ENCODE measurements at regions not wholly inside any gene's neighbourhood (a gene's known extent, or its start where the extent isn't known, plus 50 kb on each side); places are given as distances from the start of the nearest gene placed in this dataset.

GRCh38 chr21:25191141-25191540 lies 416.1 kb downstream of the MRPL39 start (continued):
- TF ChIP-seq REST (IDR thresholded peaks at IDR 0.05; ENCODE audit: unreplicated experiment) (no peak), POLR2AphosphoS5 (IDR thresholded peaks at IDR 0.05; ENCODE audit: low read depth) (no peak), ZNF114 (CRISPR knock-in tag; IDR thresholded peaks at IDR 0.05) (no peak), ETS1 (IDR thresholded peaks at IDR 0.05) (no peak), ZNF331 (CRISPR knock-in tag; IDR thresholded peaks at IDR 0.05; ENCODE audit: low read depth) (no peak)

DNA sequence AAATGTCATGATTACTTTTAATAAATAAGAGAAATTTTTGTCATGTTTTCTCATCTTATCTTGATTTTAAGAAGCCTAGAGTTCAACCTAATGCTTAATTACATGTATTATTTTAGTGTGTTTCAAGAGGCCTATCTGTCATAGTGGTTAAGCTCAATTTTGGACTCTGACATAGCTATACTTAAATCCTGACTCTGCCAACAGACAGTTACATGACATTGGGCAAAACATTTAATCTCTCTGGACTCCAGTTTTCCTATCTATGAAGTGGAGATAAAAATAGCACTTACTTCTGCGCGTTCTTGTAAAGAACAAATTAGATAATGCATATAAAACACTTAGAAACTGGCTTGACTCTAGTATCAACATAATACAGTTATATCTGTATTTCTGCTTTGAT lies 417.8 kb downstream of the MRPL39 start:
- Mint-ChIP-seq H3K27me3 (ENCODE audit: insufficient read depth, low read depth, poor library complexity) (no peaks in the 10 kb centered on the region), H3K27ac (no peak overlapping the region), H3K9me3 (peaks cover 40% of the 10 kb centered on the region), H3K4me1 (no peaks in the 10 kb centered on the region), H3K36me3 (ENCODE audit: low read depth) (no peaks in the 10 kb centered on the region), H3K4me3 (no peak overlapping the region)
- no peak for DNase-seq (ENCODE audit: low spot score)
- Histone ChIP-seq H3F3A (replicated peaks; ENCODE audit: low read depth) (no peaks in the 10 kb centered on the region), H3K4me1 (ENCODE audit: insufficient read depth) (no peaks in the 10 kb centered on the region), H4K20me1 (replicated peaks; ENCODE audit: insufficient read depth) (no peaks in the 10 kb centered on the region), H3K27ac (ENCODE audit: low read depth) (no peak overlapping the region), H3K4me2 (no peak overlapping the region), H3K9me2 (ENCODE audit: insufficient read depth) (peaks cover 4% of the 10 kb centered on the region; the same call in 1 of the 2 replicates), H3K4me3 (no peak overlapping the region), H3K27me3 (ENCODE audit: insufficient read depth) (no peaks in the 10 kb centered on the region), H3K36me3 (ENCODE audit: insufficient read depth) (no peaks in the 10 kb centered on the region), H2AFZ (no peak overlapping the region), H3K79me2 (replicated peaks; ENCODE audit: insufficient read depth) (no peaks in the 10 kb centered on the region)
- ATAC-seq, result no peak
- TF ChIP-seq NANOG (IDR thresholded peaks at IDR 0.05; ENCODE audit: borderline replicate concordance) (no peak), ETS1 (IDR thresholded peaks at IDR 0.05) (no peak), ZNF331 (CRISPR knock-in tag; IDR thresholded peaks at IDR 0.05; ENCODE audit: low read depth) (no peak), JUNB (IDR thresholded peaks at IDR 0.05; ENCODE audit: unreplicated experiment) (no peak)

- ATAC-seq (no peak), DNase-seq (ENCODE audit: low spot score) (no peak)
- Histone ChIP-seq H3K27ac (ENCODE audit: low read depth) (no peak overlapping the region), H3K36me3 (ENCODE audit: insufficient read depth) (no peaks in the 10 kb centered on the region), H2AFZ (no peak overlapping the region), H3K4me1 (ENCODE audit: insufficient read depth) (no peaks in the 10 kb centered on the region), H3F3A (replicated peaks; ENCODE audit: low read depth) (no peaks in the 10 kb centered on the region), H4K20me1 (replicated peaks; ENCODE audit: insufficient read depth) (no peaks in the 10 kb centered on the region), H3K27me3 (ENCODE audit: insufficient read depth) (no peaks in the 10 kb centered on the region), H3K79me2 (replicated peaks; ENCODE audit: insufficient read depth) (no peaks in the 10 kb centered on the region), H3K9me2 (ENCODE audit: insufficient read depth) (peaks cover 4% of the 10 kb centered on the region; the same call in 1 of the 2 replicates), H3K4me2 (no peak overlapping the region), H3K4me3 (no peak overlapping the region)
- Mint-ChIP-seq H3K27me3 (ENCODE audit: insufficient read depth, low read depth, poor library complexity) (no peaks in the 10 kb centered on the region), H3K4me1 (no peaks in the 10 kb centered on the region), H3K4me3 (no peak overlapping the region), H3K27ac (no peak overlapping the region), H3K9me3 (peaks cover 38% of the 10 kb centered on the region), H3K36me3 (ENCODE audit: low read depth) (no peaks in the 10 kb centered on the region)
- TF ChIP-seq, protein P1, sequence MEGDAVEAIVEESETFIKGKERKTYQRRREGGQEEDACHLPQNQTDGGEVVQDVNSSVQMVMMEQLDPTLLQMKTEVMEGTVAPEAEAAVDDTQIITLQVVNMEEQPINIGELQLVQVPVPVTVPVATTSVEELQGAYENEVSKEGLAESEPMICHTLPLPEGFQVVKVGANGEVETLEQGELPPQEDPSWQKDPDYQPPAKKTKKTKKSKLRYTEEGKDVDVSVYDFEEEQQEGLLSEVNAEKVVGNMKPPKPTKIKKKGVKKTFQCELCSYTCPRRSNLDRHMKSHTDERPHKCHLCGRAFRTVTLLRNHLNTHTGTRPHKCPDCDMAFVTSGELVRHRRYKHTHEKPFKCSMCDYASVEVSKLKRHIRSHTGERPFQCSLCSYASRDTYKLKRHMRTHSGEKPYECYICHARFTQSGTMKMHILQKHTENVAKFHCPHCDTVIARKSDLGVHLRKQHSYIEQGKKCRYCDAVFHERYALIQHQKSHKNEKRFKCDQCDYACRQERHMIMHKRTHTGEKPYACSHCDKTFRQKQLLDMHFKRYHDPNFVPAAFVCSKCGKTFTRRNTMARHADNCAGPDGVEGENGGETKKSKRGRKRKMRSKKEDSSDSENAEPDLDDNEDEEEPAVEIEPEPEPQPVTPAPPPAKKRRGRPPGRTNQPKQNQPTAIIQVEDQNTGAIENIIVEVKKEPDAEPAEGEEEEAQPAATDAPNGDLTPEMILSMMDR (conservative IDR thresholded peaks at IDR 0.05; ENCODE audit: low read depth in 2 of 2), result no peak
- TF ChIP-seq CREB1 (CRISPR knock-in tag; IDR thresholded peaks at IDR 0.05; ENCODE audit: low read depth) (no peak), ETS1 (IDR thresholded peaks at IDR 0.05) (no peak), STAT1 (IDR thresholded peaks at IDR 0.05; ENCODE audit: unreplicated experiment) (no peak)
Measured at GRCh38 chr21:25188677-25189079, 418.6 kb downstream of the MRPL39 start.

Data from GM23338 (cell line).